ENCODE measurements at regions not wholly inside any gene's neighbourhood (a gene's known extent, or its start where the extent isn't known, plus 50 kb on each side); places are given as distances from the start of the nearest gene placed in this dataset.
A peak's percentile ranks its signal among the peaks of the same experiment; 100 is the strongest.

GRCh38 chr5:114658194-114658593, 296.3 kb downstream of the KCNN2 start:
- peak; percentile 47 for DNase-seq (ENCODE audit: low read depth, low spot score)

GRCh38 chr5:114657342-114658130, 295.7 kb downstream of the KCNN2 start:
- DNase-seq (ENCODE audit: low read depth, low spot score) = no peak

GRCh38 chr5:114649878-114650277, 288.0 kb downstream of the KCNN2 start:
- DNase-seq (ENCODE audit: low read depth, low spot score) = no peak

- no peak for DNase-seq (ENCODE audit: low read depth, low spot score)
Measured at GRCh38 chr5:114648940-114649339, 287.1 kb downstream of the KCNN2 start.

- DNase-seq (ENCODE audit: low read depth, low spot score) = no peak
Measured at GRCh38 chr5:114644576-114644975, 282.7 kb downstream of the KCNN2 start.

GRCh38 chr5:114636271-114636670, 274.4 kb downstream of the KCNN2 start:
- DNase-seq (ENCODE audit: low read depth, low spot score) = no peak

GRCh38 chr5:114634967-114635901, 273.4 kb downstream of the KCNN2 start:
- DNase-seq (ENCODE audit: low read depth, low spot score) = no peak

- no peak for DNase-seq (ENCODE audit: low read depth, low spot score)
Measured at GRCh38 chr5:114634517-114634916, 272.6 kb downstream of the KCNN2 start.

- no peak for DNase-seq (ENCODE audit: low read depth, low spot score)
Measured at GRCh38 chr5:114612406-114612805, 250.5 kb downstream of the KCNN2 start.

- DNase-seq (ENCODE audit: low read depth, low spot score) = no peak
Measured at GRCh38 chr5:114581136-114581535, 219.3 kb downstream of the KCNN2 start.

- DNase-seq (ENCODE audit: low read depth, low spot score) = no peak
Measured at GRCh38 chr5:114565871-114566270, 204.0 kb downstream of the KCNN2 start.

GRCh38 chr5:114565139-114565538, 203.3 kb downstream of the KCNN2 start:
- no peak for DNase-seq (ENCODE audit: low read depth, low spot score)

- no peak for DNase-seq (ENCODE audit: low read depth, low spot score)
Measured at GRCh38 chr5:114561415-114561814, 199.5 kb downstream of the KCNN2 start.

Data from ELF-1 (cell line).